Prostate gland (tissue), 2 donors: ENCODE measurements at regions not wholly inside any gene's neighbourhood (a gene's known extent, or its start where the extent isn't known, plus 50 kb on each side); places are given as distances from the start of the nearest gene placed in this dataset.

Experiments
- POLR2A ChIP-seq: fragments of 450-650 bp; IDR thresholded peaks from one replicate; pipeline ENCODE4 v1.6.1; 2016; ENCODE audit warnings: antibody characterized with exemption, mild to moderate bottlenecking
- TF ChIP-seq, protein P1 (sequence below), 4 experiments: fragments of 200-600 bp in 2 of 4; fragments of 450-650 bp in 2 of 4; sonication (generic) in 2 of 4; IDR thresholded peaks; 1 replicate in 3 of 4; 2 replicates in 1 of 4; pipeline ENCODE4 v1.5.1; 2016 to 2019; ENCODE audit warnings: antibody characterized with exemption in 4 of 4, mild to moderate bottlenecking in 2 of 4, moderate library complexity in 2 of 4

DNA sequence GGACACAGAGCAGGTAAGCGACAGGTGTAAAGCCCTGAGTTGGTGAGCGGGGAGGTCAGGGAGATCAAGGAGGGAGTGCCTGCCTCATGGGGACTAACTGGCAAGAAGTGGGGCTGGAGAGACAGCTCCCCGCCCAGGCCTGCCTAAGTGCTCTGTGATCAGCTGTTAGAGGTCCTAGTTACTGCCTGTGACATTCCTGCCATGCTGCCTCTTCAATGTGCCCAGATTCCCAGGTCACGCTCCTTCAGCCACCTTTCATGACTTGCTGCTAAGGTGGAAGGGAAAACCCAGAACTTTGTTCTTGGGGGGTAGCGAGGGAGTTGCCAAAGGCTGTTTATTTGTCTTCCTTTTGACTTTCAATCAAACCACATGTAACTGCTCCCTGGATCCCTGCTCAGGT lies 114.3 kb upstream of the ZNF438 start:
- TF ChIP-seq, protein P1, sequence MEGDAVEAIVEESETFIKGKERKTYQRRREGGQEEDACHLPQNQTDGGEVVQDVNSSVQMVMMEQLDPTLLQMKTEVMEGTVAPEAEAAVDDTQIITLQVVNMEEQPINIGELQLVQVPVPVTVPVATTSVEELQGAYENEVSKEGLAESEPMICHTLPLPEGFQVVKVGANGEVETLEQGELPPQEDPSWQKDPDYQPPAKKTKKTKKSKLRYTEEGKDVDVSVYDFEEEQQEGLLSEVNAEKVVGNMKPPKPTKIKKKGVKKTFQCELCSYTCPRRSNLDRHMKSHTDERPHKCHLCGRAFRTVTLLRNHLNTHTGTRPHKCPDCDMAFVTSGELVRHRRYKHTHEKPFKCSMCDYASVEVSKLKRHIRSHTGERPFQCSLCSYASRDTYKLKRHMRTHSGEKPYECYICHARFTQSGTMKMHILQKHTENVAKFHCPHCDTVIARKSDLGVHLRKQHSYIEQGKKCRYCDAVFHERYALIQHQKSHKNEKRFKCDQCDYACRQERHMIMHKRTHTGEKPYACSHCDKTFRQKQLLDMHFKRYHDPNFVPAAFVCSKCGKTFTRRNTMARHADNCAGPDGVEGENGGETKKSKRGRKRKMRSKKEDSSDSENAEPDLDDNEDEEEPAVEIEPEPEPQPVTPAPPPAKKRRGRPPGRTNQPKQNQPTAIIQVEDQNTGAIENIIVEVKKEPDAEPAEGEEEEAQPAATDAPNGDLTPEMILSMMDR (IDR thresholded peaks at IDR 0.05), result no peak
- no peak for TF ChIP-seq POLR2A
